CD14-positive monocyte (primary cell): ENCODE measurements at regions not wholly inside any gene's neighbourhood (a gene's known extent, or its start where the extent isn't known, plus 50 kb on each side); places are given as distances from the start of the nearest gene placed in this dataset.

ENCODE experiments used
- DNase-seq, 3 donors: peaks; one replicate each; pipeline ENCODE4 v3.0.0-alpha.2; 2011 to 2022
- H2AFZ ChIP-seq: 2 replicates; pipeline ENCODE4 v1.6.0; 2012; ENCODE audit warnings: mild to moderate bottlenecking, low read depth, low read length, inconsistent platforms; ENCODE audit not compliant: insufficient read depth, poor library complexity, severe bottlenecking
- H3K27ac ChIP-seq, 2 donors: 1 replicate in 1 of 2; 2 replicates in 1 of 2; pipeline ENCODE4 v1.5.1; 2012 to 2013; ENCODE audit warnings: low read length in 2 of 2, control low read depth in 1 of 2, inconsistent platforms in 1 of 2, low read depth in 1 of 2, mild to moderate bottlenecking in 1 of 2
- H3K27me3 ChIP-seq, 2 donors: one replicate each; pipeline versions ENCODE4 v1.6.0 to v1.6.1; 2011 to 2013; ENCODE audit warnings: low read length in 2 of 2; ENCODE audit not compliant: control insufficient read depth in 2 of 2, insufficient read depth in 2 of 2
- H3K36me3 ChIP-seq, 2 donors: replicated peaks in 1 of 2; 1 replicate in 1 of 2; 2 replicates in 1 of 2; pipeline versions ENCODE4 v1.5.1 to v1.6.1; 2012 to 2013; ENCODE audit warnings: low read length in 2 of 2, control low read depth in 1 of 2, inconsistent platforms in 1 of 2, mild to moderate bottlenecking in 1 of 2; ENCODE audit not compliant: insufficient read depth in 2 of 2, control insufficient read depth in 1 of 2
- H3K4me1 ChIP-seq, 2 donors: 1 replicate in 1 of 2; 2 replicates in 1 of 2; pipeline versions ENCODE4 v1.5.1 to v1.6.1; 2012 to 2013; ENCODE audit warnings: low read length in 2 of 2, control low read depth in 1 of 2, inconsistent platforms in 1 of 2, mild to moderate bottlenecking in 1 of 2, moderate library complexity in 1 of 2; ENCODE audit not compliant: insufficient read depth in 2 of 2, control insufficient read depth in 1 of 2
- H3K4me2 ChIP-seq: replicated peaks from 2 replicates; pipeline ENCODE3; 2012; ENCODE audit warnings: low read length, moderate library complexity, mild to moderate bottlenecking; ENCODE audit not compliant: poor library complexity, severe bottlenecking; ENCODE audit errors: extremely low read depth
- H3K4me3 ChIP-seq, 3 experiments: fragments of 200-600 bp in 1 of 3; sonication (generic) in 1 of 3; replicated peaks in 1 of 3; 1 replicate in 2 of 3; 2 replicates in 1 of 3; pipeline ENCODE4 v1.5.1; 2011 to 2013; ENCODE audit warnings: low read length in 3 of 3, mild to moderate bottlenecking in 3 of 3, control low read depth in 2 of 3, low read depth in 2 of 3, inconsistent platforms in 1 of 3, moderate library complexity in 1 of 3
- H3K79me2 ChIP-seq: 2 replicates; pipeline ENCODE4 v1.6.0; 2012; ENCODE audit warnings: mild to moderate bottlenecking, control low read depth, inconsistent platforms, low read length, moderate library complexity; ENCODE audit not compliant: insufficient read depth
- H3K9ac ChIP-seq: 2 replicates; pipeline ENCODE4 v1.6.0; 2017; ENCODE audit warnings: low read length, mild to moderate bottlenecking; ENCODE audit not compliant: insufficient read depth, poor library complexity, severe bottlenecking
- H3K9me3 ChIP-seq, 2 donors: replicated peaks in 1 of 2; 1 replicate in 1 of 2; 2 replicates in 1 of 2; pipeline versions ENCODE4 v1.5.1 to v1.6.1; 2012 to 2013; ENCODE audit warnings: low read length in 2 of 2, control low read depth in 1 of 2; ENCODE audit not compliant: control insufficient read depth in 1 of 2, insufficient read depth in 1 of 2
- H4K20me1 ChIP-seq: 2 replicates; pipeline ENCODE4 v1.6.0; 2012; ENCODE audit warnings: mild to moderate bottlenecking, low read length, control low read depth, moderate library complexity; ENCODE audit not compliant: insufficient read depth
- H3K27ac Mint-ChIP-seq, 7 donors: one replicate each; pipeline ENCODE4 v1.8.0; 2020; ENCODE audit warnings: mild to moderate bottlenecking in 7 of 7, mixed read lengths in 7 of 7, moderate library complexity in 6 of 7, inconsistent platforms in 2 of 7
- H3K27me3 Mint-ChIP-seq, 3 donors: one replicate each; pipeline ENCODE4 v1.8.0; 2021 to 2022; ENCODE audit warnings: low read depth in 3 of 3, mild to moderate bottlenecking in 3 of 3, mixed read lengths in 3 of 3, moderate library complexity in 3 of 3, inconsistent platforms in 1 of 3
- H3K36me3 Mint-ChIP-seq, 2 donors: one replicate each; pipeline ENCODE4 v1.8.0; 2020; ENCODE audit warnings: mixed read lengths in 2 of 2, inconsistent platforms in 1 of 2, mild to moderate bottlenecking in 1 of 2
- H3K4me1 Mint-ChIP-seq: one replicate; pipeline ENCODE4 v1.8.0; 2020; ENCODE audit warnings: mild to moderate bottlenecking, mixed read lengths
- H3K4me3 Mint-ChIP-seq, 2 donors: one replicate each; pipeline ENCODE4 v1.8.0; 2020; ENCODE audit warnings: mild to moderate bottlenecking in 2 of 2, mixed read lengths in 2 of 2, moderate library complexity in 1 of 2
- H3K9me3 Mint-ChIP-seq, 7 donors: one replicate each; pipeline ENCODE4 v1.8.0; 2020 to 2022; ENCODE audit warnings: mixed read lengths in 7 of 7, mild to moderate bottlenecking in 6 of 7, moderate library complexity in 6 of 7, inconsistent platforms in 2 of 7
- CTCF ChIP-seq: fragments of 200-600 bp; IDR thresholded peaks from one replicate; pipeline ENCODE4 v1.8.0; 2022; ENCODE audit warnings: antibody characterized with exemption, mild to moderate bottlenecking
- WGBS: methylation state at CpG from one replicate; pipeline ENCODE4 v1.1.5; 2013; ENCODE audit warnings: missing lambda C conversion rate; ENCODE audit not compliant: insufficient coverage; 5-methylcytosine and 5-hydroxymethylcytosine counted together
- intact Hi-C, 2 donors: fragments of 100-400 bp; cut with micrococcal nuclease; formaldehyde crosslinking; loops; one replicate each; pipeline versions ENCODE4 v1.15.0 to v1.15.1; 2023

GRCh38 chr16:89033304-89033703 lies 56.3 kb upstream of the CBFA2T3 start:
- peaks cover 28 to 32% of the 10 kb centered on the region in 2 donors for H3K4me1 ChIP-seq
- no peak overlapping the region for H3K4me2 ChIP-seq
- H3K9me3 ChIP-seq: peaks cover 0 to 4% of the 10 kb centered on the region in 2 donors
- Mint-ChIP-seq H3K9me3 (peaks cover 0 to 10% (median 7%) of the 10 kb centered on the region in 7 donors), H3K36me3 (peaks cover 3 to 6% of the 10 kb centered on the region in 2 donors), H3K27ac (peak overlapping the region in 2 of 7 donors; percentile 31 to 50), H3K4me1 (peaks cover 30% of the 10 kb centered on the region), H3K27me3 (peaks cover 8 to 18% (median 12%) of the 10 kb centered on the region in 3 donors), H3K4me3 (peak overlapping the region in 1 of 2 donors; percentile 51)
- H3K79me2 ChIP-seq: no peaks in the 10 kb centered on the region
- no peak for DNase-seq
- no peak overlapping the region for H2AFZ ChIP-seq
- no peak overlapping the region for H3K4me3 ChIP-seq
- WGBS: 94% methylated on average over 9 of the region's 10 CpGs
- H3K9ac ChIP-seq: no peak overlapping the region
- H3K27me3 ChIP-seq: peaks cover 0 to 4% of the 10 kb centered on the region in 2 donors
- no peaks in the 10 kb centered on the region for H4K20me1 ChIP-seq
- intact Hi-C loops: loop anchor here (10.0 kb wide), 1 partner anchor 89 kb away; no protein-coding TSS in a partner anchor
- no peak overlapping the region for H3K27ac ChIP-seq
- no peaks in the 10 kb centered on the region for H3K36me3 ChIP-seq
- TF ChIP-seq CTCF: no peak

DNA sequence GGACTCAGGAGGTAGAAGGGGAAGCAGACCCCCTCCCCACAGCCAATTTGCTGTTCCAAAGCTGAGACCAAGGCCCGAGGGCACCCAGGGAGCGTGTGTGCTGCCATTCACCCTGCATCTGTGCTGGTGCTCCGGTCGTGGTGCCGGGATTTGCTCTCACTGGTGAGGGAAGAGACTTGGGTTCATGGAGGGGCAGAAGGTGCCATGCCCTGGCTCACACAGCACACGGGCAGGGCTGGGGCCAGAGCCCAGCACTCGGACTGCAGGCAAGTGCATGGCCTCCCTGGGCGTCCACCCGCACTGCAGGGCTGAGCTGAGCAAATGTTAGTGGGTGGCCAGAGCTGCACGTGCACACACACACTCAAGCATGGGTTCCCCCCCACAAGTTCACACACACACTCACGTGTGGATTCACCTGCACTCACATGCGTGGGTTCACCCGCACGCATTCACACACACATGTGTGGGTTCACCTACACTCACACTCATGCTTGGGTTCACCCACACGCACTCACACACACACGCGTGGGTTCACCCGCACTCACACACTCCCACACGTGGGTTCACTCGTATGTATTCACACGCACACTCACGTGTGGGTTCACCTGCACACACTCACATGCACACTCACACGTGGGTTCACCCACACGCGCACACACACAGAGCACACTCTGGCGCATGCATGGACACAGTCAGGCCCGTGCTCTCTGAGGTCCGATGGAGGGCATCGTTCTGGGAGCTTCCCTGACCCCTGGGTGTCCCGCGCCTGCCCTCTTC lies 57.0 kb upstream of the CBFA2T3 start:
- peaks cover 30% of the 10 kb centered on the region for H3K4me1 Mint-ChIP-seq
- DNase-seq: no peak
- H3K27me3 Mint-ChIP-seq: peaks cover 10 to 19% (median 12%) of the 10 kb centered on the region in 3 donors
- peak overlapping the region in 1 of 7 donors; percentile 18 for H3K27ac Mint-ChIP-seq
- WGBS: 98% methylated on average over 29 of the region's 31 CpGs
- Histone ChIP-seq H3K27me3 (peaks cover 0 to 4% of the 10 kb centered on the region in 2 donors), H3K4me1 (peaks cover 28 to 32% of the 10 kb centered on the region in 2 donors), H4K20me1 (no peaks in the 10 kb centered on the region), H3K79me2 (no peaks in the 10 kb centered on the region), H3K36me3 (no peaks in the 10 kb centered on the region), H3K4me2 (no peak overlapping the region), H3K4me3 (no peak overlapping the region), H2AFZ (no peak overlapping the region), H3K9me3 (peaks cover 0 to 4% of the 10 kb centered on the region in 2 donors), H3K27ac (no peak overlapping the region), H3K9ac (no peak overlapping the region)
- no peak for TF ChIP-seq CTCF
- peaks cover 0 to 10% (median 7%) of the 10 kb centered on the region in 7 donors for H3K9me3 Mint-ChIP-seq
- intact Hi-C loops: loop anchor here (10.0 kb wide), 1 partner anchor 89 kb away; no protein-coding TSS in a partner anchor
- H3K36me3 Mint-ChIP-seq: peaks cover 3 to 6% of the 10 kb centered on the region in 2 donors
- H3K4me3 Mint-ChIP-seq: no peak overlapping the region
